Brain microvascular endothelial cell (primary cell): ENCODE measurements at regions not wholly inside any gene's neighbourhood (a gene's known extent, or its start where the extent isn't known, plus 50 kb on each side); places are given as distances from the start of the nearest gene placed in this dataset.

ENCODE experiments used
- DNase-seq: peaks from one replicate; pipeline ENCODE4 v3.0.0-alpha.2; 2020
- H3K27ac ChIP-seq: fragments of 250-450 bp; sonication (Bioruptor Pico); 2 replicates; pipeline ENCODE4 v1.5.1; 2020; ENCODE audit warnings: mild to moderate bottlenecking, moderate library complexity
- H3K27me3 ChIP-seq: fragments of 250-450 bp; sonication (Bioruptor Pico); replicated peaks from 2 replicates; pipeline ENCODE4 v1.5.1; 2020; ENCODE audit warnings: mild to moderate bottlenecking
- H3K36me3 ChIP-seq: fragments of 250-450 bp; sonication (Bioruptor Pico); replicated peaks from 2 replicates; pipeline ENCODE4 v1.5.1; 2020; ENCODE audit warnings: mild to moderate bottlenecking
- H3K4me3 ChIP-seq: 2 replicates; pipeline ENCODE4 v1.5.1; 2011; ENCODE audit warnings: low read depth, mild to moderate bottlenecking, control low read depth, low read length, moderate library complexity
- CTCF ChIP-seq: IDR thresholded peaks from 2 replicates; pipeline ENCODE4 v1.5.1; 2011; ENCODE audit warnings: low read depth, mild to moderate bottlenecking, moderate library complexity, low read length, control low read depth, inconsistent platforms; ENCODE audit errors: missing control alignments
- in situ Hi-C: cut with HindIII; loops from 2 replicates; pipeline ENCODE4 v1.10.0; 2017; ENCODE audit warnings: low sequenced_read_pairs, low pct_ligation_motif_present

- DNase-seq = no peak
- TF ChIP-seq CTCF = no peak
- Histone ChIP-seq H3K27me3 (no peaks in the 10 kb centered on the region), H3K27ac (no peak overlapping the region), H3K4me3 (no peak overlapping the region), H3K36me3 (no peaks in the 10 kb centered on the region)
- in situ Hi-C loops = no loop called here
Observed at GRCh38 chr13:89784161-89784809, 1563.2 kb upstream of the MIR17HG start.

DNA sequence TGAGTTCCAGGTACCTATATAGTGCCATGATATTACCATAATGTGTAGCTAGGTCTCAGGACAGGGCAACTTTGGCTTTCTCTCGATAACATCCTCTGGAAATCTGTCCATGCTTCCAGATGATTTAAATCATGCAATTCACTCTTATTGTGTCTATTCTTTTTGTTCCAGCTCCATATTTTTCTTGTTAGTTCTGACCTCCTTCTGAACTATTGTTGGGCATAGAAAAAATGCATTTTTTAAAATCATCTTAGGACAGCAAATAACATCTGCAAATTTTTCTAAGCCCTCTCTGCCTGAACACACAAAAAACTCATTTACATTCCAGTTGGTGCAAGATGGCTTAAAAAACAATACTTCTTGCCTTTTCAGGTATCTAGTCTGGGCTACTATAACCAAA lies 1561.0 kb upstream of the MIR17HG start:
- in situ Hi-C loops = no loop called here
- no peak for DNase-seq
- TF ChIP-seq CTCF = no peak
- Histone ChIP-seq H3K4me3 (no peak overlapping the region), H3K27me3 (no peaks in the 10 kb centered on the region), H3K36me3 (no peaks in the 10 kb centered on the region), H3K27ac (no peak overlapping the region)

DNA sequence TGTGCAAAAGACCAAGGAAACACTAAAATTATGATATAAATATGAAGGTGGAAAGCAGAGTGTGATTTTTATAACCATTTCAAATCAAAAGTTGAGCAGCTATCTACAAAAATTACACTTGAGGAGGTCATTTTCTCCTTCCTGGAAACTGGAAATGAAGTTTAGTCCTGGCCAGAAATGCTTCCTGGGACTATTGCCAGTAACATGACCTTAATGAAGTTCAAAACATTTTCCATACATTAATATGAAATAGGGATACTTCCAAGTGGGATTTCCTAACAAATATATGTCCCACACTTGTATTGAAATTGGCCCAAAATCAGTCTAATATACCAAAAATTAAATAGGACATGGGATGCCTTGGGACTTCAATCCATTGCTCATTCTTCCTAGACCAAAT lies 1556.8 kb upstream of the MIR17HG start:
- H3K27me3 ChIP-seq = no peaks in the 10 kb centered on the region
- TF ChIP-seq CTCF = no peak
- H3K36me3 ChIP-seq = no peaks in the 10 kb centered on the region
- H3K27ac ChIP-seq = no peak overlapping the region
- in situ Hi-C loops = no loop called here
- no peak overlapping the region for H3K4me3 ChIP-seq
- no peak for DNase-seq

DNA sequence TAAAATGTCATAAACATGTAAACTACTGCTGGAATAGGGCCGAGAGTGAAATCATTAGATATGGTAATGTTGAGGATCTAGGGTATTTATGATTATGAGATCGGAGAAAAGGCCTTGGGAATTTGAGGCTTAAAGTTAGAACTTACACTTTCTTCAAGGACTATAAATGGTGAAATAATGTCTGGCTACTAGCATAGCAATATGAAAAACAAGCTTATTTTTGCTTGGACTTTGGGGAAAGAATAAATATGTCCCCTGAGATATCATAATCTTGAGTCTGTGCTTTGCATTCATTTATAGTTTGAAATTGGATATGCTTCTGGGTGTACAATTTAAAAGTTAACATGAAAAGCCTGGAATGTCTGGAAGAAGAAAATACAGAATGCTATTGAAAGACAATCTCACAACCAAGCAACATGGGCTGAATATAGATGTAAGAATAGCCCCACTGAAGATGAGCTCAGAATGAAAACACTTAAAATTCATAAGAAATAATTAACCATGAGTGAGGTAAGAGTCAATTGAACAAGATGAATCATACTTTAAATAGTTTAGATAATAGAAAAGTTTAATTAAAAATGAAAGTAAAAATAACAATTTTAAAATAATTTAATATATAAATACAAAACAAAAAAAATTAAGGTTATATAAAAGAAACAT lies 1555.4 kb upstream of the MIR17HG start:
- no peak overlapping the region for H3K27ac ChIP-seq
- no peak overlapping the region for H3K4me3 ChIP-seq
- H3K27me3 ChIP-seq = no peaks in the 10 kb centered on the region
- no peaks in the 10 kb centered on the region for H3K36me3 ChIP-seq
- no peak for TF ChIP-seq CTCF
- in situ Hi-C loops = no loop called here
- no peak for DNase-seq

GRCh38 chr13:89796196-89796595 lies 1551.3 kb upstream of the MIR17HG start:
- Histone ChIP-seq H3K27ac (no peak overlapping the region), H3K27me3 (no peaks in the 10 kb centered on the region), H3K4me3 (no peak overlapping the region), H3K36me3 (no peaks in the 10 kb centered on the region)
- TF ChIP-seq CTCF = no peak
- no peak for DNase-seq
- in situ Hi-C loops = no loop called here

GRCh38 chr13:89803839-89804238 lies 1543.6 kb upstream of the MIR17HG start:
- Histone ChIP-seq H3K4me3 (no peak overlapping the region), H3K36me3 (no peaks in the 10 kb centered on the region), H3K27ac (no peak overlapping the region), H3K27me3 (no peaks in the 10 kb centered on the region)
- no peak for DNase-seq
- TF ChIP-seq CTCF = no peak
- in situ Hi-C loops = no loop called here
